Body of pancreas (tissue), 4 donors: ENCODE measurements at regions not wholly inside any gene's neighbourhood (a gene's known extent, or its start where the extent isn't known, plus 50 kb on each side); places are given as distances from the start of the nearest gene placed in this dataset. TPM values are rescaled to one million over a fixed set of nuclear protein-coding genes. Genes with fewer than 3 reads are reported as not detected.

ENCODE experiments used
- ATAC-seq: fragments of 150-250 bp; one replicate; pipeline ENCODE4 v1.9.1; 2016
- DNase-seq, 4 donors: peaks; one replicate each; pipeline ENCODE4 v3.0.0-alpha.2; 2019
- H3K27ac ChIP-seq, 4 donors: fragments of 200-600 bp; sonication (generic); 1 replicate in 3 of 4; 2 replicates in 1 of 4; pipeline versions ENCODE4 v1.5.1 to v1.6.1; 2016 to 2019; ENCODE audit warnings: mild to moderate bottlenecking in 1 of 4, mixed read lengths in 1 of 4, moderate library complexity in 1 of 4
- H3K27me3 ChIP-seq, 2 donors: fragments of 200-600 bp; sonication (generic); one replicate each; pipeline ENCODE4 v1.6.0; 2016; ENCODE audit warnings: mild to moderate bottlenecking in 1 of 2
- H3K36me3 ChIP-seq, 2 donors: fragments of 200-600 bp; sonication (generic); replicated peaks in 1 of 2; 2 replicates each; pipeline ENCODE4 v1.5.1; 2016; ENCODE audit warnings: low read depth in 2 of 2; ENCODE audit not compliant: insufficient read depth in 1 of 2
- H3K4me1 ChIP-seq: fragments of 200-600 bp; sonication (generic); one replicate; pipeline ENCODE4 v1.6.0; 2016
- H3K4me3 ChIP-seq, 2 donors: fragments of 200-600 bp; sonication (generic); 1 replicate in 1 of 2; 2 replicates in 1 of 2; pipeline ENCODE4 v1.5.1; 2016 to 2019
- H3K9me3 ChIP-seq, 3 donors: fragments of 200-600 bp; sonication (generic); 1 replicate in 2 of 3; 2 replicates in 1 of 3; pipeline ENCODE4 v1.5.1; 2016
- POLR2A ChIP-seq, 3 donors: fragments of 450-650 bp; IDR thresholded peaks; one replicate each; pipeline ENCODE4 v1.6.1; 2016; ENCODE audit warnings: antibody characterized with exemption in 3 of 3, mild to moderate bottlenecking in 2 of 3
- WGBS, 2 donors: methylation state at CpG; one replicate each; pipeline ENCODE4 v1.1.5; 2017; 5-methylcytosine and 5-hydroxymethylcytosine counted together
- intact Hi-C: fragments of 100-400 bp; cut with DNase I; formaldehyde crosslinking; loops from one replicate; pipeline ENCODE4 v1.15.1; 2023
- small RNA-seq: library from RNA; depleted of rRNA; stranded (forward); fragments of <200 nt; gene quantifications from one replicate; pipeline ENCODE3, GENCODE V24; 2016
- TF ChIP-seq, protein P1 (sequence below), 7 experiments: fragments of 450-650 bp in 4 of 7; fragments of 200-600 bp in 3 of 7; sonication (generic) in 3 of 7; IDR thresholded peaks; one replicate each; pipeline ENCODE4 v1.5.1; 2016 to 2019; ENCODE audit warnings: antibody characterized with exemption in 7 of 7

- Histone ChIP-seq H3K36me3 (no peaks in the 10 kb centered on the region), H3K27ac (no peak overlapping the region), H3K27me3 (no peaks in the 10 kb centered on the region), H3K4me3 (no peak overlapping the region), H3K4me1 (no peaks in the 10 kb centered on the region), H3K9me3 (no peaks in the 10 kb centered on the region)
- DNase-seq (no peak), ATAC-seq (no peak)
- intact Hi-C loops, result no loop called here
- TF ChIP-seq, protein P1, sequence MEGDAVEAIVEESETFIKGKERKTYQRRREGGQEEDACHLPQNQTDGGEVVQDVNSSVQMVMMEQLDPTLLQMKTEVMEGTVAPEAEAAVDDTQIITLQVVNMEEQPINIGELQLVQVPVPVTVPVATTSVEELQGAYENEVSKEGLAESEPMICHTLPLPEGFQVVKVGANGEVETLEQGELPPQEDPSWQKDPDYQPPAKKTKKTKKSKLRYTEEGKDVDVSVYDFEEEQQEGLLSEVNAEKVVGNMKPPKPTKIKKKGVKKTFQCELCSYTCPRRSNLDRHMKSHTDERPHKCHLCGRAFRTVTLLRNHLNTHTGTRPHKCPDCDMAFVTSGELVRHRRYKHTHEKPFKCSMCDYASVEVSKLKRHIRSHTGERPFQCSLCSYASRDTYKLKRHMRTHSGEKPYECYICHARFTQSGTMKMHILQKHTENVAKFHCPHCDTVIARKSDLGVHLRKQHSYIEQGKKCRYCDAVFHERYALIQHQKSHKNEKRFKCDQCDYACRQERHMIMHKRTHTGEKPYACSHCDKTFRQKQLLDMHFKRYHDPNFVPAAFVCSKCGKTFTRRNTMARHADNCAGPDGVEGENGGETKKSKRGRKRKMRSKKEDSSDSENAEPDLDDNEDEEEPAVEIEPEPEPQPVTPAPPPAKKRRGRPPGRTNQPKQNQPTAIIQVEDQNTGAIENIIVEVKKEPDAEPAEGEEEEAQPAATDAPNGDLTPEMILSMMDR (IDR thresholded peaks at IDR 0.05), result no peak
- no peak for TF ChIP-seq POLR2A (IDR thresholded peaks at IDR 0.05)
- WGBS, 2 donors, result 88 to 93% methylated on average over 1 of the region's 1 CpG
Observed at GRCh38 chr11:112911124-112911523, 50.1 kb upstream of the NCAM1 start.

Small RNAs in the stretch of these regions (small RNA-seq; reads per million reads assigned to genes)
- gene RF00477 (not detected), gene RNU6-44P (not detected)
